Loucy (cell line): ENCODE measurements at regions not wholly inside any gene's neighbourhood (a gene's known extent, or its start where the extent isn't known, plus 50 kb on each side); places are given as distances from the start of the nearest gene placed in this dataset.

Source experiments
- EZH2phosphoT487 ChIP-seq: fragments of 200-600 bp; IDR thresholded peaks from 2 replicates; pipeline ENCODE4 v1.6.1; 2018; ENCODE audit warnings: antibody characterized with exemption, mild to moderate bottlenecking, moderate library complexity, borderline replicate concordance
- TF ChIP-seq, protein P1 (sequence below): fragments of 200-600 bp; sonication (generic); conservative IDR thresholded peaks from 2 replicates; pipeline ENCODE4 v1.5.1; 2014; ENCODE audit warnings: mild to moderate bottlenecking, antibody characterized with exemption, low read length

- TF ChIP-seq, protein P1, sequence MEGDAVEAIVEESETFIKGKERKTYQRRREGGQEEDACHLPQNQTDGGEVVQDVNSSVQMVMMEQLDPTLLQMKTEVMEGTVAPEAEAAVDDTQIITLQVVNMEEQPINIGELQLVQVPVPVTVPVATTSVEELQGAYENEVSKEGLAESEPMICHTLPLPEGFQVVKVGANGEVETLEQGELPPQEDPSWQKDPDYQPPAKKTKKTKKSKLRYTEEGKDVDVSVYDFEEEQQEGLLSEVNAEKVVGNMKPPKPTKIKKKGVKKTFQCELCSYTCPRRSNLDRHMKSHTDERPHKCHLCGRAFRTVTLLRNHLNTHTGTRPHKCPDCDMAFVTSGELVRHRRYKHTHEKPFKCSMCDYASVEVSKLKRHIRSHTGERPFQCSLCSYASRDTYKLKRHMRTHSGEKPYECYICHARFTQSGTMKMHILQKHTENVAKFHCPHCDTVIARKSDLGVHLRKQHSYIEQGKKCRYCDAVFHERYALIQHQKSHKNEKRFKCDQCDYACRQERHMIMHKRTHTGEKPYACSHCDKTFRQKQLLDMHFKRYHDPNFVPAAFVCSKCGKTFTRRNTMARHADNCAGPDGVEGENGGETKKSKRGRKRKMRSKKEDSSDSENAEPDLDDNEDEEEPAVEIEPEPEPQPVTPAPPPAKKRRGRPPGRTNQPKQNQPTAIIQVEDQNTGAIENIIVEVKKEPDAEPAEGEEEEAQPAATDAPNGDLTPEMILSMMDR = no peak
- no peak for TF ChIP-seq EZH2phosphoT487
Measured at GRCh38 chr19:30941591-30941990, 407.6 kb downstream of the TSHZ3 start.
